Muscle layer of colon (tissue), 2 donors: ENCODE measurements at regions not wholly inside any gene's neighbourhood (a gene's known extent, or its start where the extent isn't known, plus 50 kb on each side); places are given as distances from the start of the nearest gene placed in this dataset.

Experiments
- H3K27ac ChIP-seq: one replicate; pipeline ENCODE4 v1.7.0; 2013; ENCODE audit warnings: low read depth, mild to moderate bottlenecking, low read length, moderate library complexity
- H3K27me3 ChIP-seq, 2 donors: one replicate each; pipeline ENCODE4 v1.7.0; 2013; ENCODE audit warnings: low read length in 2 of 2, mild to moderate bottlenecking in 2 of 2; ENCODE audit not compliant: insufficient read depth in 2 of 2, control insufficient read depth in 1 of 2
- H3K36me3 ChIP-seq: one replicate; pipeline ENCODE4 v1.7.0; 2013; ENCODE audit warnings: mild to moderate bottlenecking, low read length; ENCODE audit not compliant: insufficient read depth
- H3K4me1 ChIP-seq: one replicate; pipeline ENCODE4 v1.7.0; 2013; ENCODE audit warnings: mild to moderate bottlenecking, low read length; ENCODE audit not compliant: insufficient read depth
- H3K4me3 ChIP-seq, 2 donors: one replicate each; pipeline ENCODE4 v1.7.0; 2013; ENCODE audit warnings: low read length in 2 of 2, low read depth in 1 of 2, mild to moderate bottlenecking in 1 of 2, moderate library complexity in 1 of 2
- H3K9ac ChIP-seq: one replicate; pipeline ENCODE4 v1.7.0; 2013; ENCODE audit warnings: low read length
- H3K9me3 ChIP-seq: one replicate; pipeline ENCODE4 v1.7.0; 2013; ENCODE audit warnings: mild to moderate bottlenecking, low read length
- donor health status: abdominal sarcoma.
- donor health status: Adenocarcinoma of cecum.

DNA sequence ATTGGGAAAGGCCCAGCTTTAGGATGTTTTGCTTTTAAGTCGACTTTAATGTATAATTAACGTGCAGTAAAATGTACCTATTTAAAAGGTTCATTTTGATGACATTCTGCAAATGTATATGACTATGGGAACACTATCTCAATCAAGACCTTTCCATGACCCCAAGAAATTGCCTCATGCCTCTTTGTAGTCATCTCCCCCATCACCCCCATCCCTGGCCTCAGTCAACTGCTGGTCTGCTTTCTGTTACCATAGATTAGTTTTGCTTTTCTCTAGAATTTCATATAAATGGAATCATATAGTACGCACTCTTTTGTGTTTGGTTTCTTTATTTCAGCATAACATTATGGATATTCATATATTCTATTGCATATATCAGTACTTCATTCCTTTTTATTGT is 80.7 kb upstream of the C9orf72 start:
- Histone ChIP-seq H3K4me1 (peaks cover 7% of the 10 kb centered on the region), H3K9ac (no peak overlapping the region), H3K27ac (no peak overlapping the region)

DNA sequence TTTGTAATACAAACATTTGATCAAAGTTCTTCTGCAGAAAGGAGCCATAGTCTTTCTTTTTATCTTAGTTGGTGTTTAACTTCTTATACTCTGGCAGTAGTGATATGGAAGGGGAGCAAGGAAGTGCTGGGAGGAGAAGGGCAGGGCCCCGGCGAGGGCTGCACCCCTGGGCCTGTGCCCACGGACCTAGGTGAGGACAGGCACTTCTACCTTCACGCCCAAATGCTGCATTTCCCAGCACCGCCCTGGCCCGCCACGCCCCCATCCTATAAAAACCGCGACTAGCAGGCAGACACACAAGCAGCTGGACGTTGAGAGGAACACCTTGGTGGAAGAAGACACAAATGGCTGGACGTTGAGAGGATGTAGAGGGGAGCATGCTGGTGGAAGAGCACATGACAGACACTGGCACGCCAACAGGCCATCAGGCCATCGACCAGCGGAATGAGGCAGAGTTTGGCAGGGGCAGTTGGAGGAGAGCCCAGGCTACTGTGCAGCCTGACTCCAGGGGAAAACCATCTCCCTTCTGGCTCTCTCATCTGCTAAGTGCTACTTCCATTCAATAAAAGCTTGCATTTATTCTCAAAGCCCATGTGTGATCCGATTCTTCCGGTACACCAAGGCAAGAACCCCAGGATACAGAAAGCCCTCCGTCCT is 81.5 kb upstream of the C9orf72 start:
- H3K9ac ChIP-seq, result no peak overlapping the region
- no peaks in the 10 kb centered on the region for H3K9me3 ChIP-seq
- H3K4me1 ChIP-seq, result peaks cover 7% of the 10 kb centered on the region
- H3K36me3 ChIP-seq, result no peaks in the 10 kb centered on the region
- H3K4me3 ChIP-seq, result no peak overlapping the region
- no peak overlapping the region for H3K27ac ChIP-seq
- no peaks in the 10 kb centered on the region for H3K27me3 ChIP-seq

More for the DNA sequence above, 80.7 kb upstream of the C9orf72 start:
- Histone ChIP-seq H3K9me3 (no peaks in the 10 kb centered on the region), H3K36me3 (no peaks in the 10 kb centered on the region), H3K4me3 (no peak overlapping the region), H3K27me3 (no peaks in the 10 kb centered on the region)

DNA sequence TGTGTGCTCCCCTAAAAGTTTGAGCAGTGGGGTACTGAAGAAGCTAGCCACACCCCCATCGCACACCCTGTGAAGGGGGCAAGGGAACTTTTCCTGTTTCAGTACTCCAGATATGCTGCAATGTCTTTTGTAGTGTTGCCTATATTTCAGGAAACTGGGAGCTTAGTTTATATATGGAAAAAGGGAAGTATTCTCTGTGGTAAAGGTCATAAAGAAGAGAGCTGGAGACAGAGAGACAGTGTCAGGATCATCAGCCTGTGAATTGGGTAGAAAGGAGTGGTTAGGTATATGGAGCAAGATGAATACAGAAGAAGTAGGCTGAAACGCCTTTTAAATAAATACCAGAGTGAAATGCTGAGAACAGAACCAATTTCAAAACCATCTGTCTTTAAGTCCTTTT is 82.2 kb upstream of the C9orf72 start:
- H3K4me1 ChIP-seq, result peaks cover 7% of the 10 kb centered on the region
- H3K27me3 ChIP-seq, result no peaks in the 10 kb centered on the region
- no peaks in the 10 kb centered on the region for H3K9me3 ChIP-seq
- no peaks in the 10 kb centered on the region for H3K36me3 ChIP-seq
- no peak overlapping the region for H3K27ac ChIP-seq
- H3K4me3 ChIP-seq, result no peak overlapping the region
- no peak overlapping the region for H3K9ac ChIP-seq

DNA sequence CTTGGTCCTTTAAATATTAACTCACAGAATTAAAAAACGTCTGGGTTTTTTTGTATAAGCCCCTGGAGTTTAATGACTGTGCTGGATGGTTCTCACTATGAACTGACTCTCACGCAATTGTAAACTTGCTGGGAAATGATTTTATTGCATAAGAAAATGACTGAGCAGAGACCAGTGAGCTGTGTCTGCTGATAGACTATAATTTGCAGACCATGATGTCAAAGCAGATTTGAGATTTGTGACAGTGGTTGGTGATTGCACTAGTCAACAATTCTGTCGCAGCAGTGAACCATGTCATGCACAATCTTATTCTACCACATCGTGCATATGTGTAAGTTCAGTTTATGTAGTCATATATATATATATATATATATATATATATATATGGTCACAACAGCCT is 85.7 kb upstream of the C9orf72 start:
- peaks cover 7% of the 10 kb centered on the region for H3K4me1 ChIP-seq

DNA sequence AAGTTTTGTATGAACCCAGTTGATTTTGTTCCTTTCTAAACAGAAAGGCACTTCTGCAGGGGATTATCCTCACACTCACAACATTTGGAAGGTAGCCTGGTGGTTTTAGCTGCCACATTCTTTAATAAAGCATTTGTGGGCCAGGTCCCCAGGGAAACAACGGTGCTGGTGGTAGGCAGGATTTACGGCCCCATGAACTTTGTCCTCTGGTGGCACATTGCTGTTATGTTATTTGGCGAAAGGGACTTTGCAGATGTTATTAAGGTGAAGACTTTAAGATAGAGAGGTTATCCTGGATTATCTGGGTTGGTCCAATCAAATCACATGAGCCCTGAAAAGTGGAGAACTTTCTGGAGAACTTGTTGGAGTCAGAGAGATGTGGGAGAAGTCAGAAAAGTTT is 86.3 kb upstream of the C9orf72 start:
- Histone ChIP-seq H3K4me1 (peaks cover 7% of the 10 kb centered on the region), H3K4me3 (no peak overlapping the region), H3K27me3 (no peaks in the 10 kb centered on the region), H3K36me3 (no peaks in the 10 kb centered on the region), H3K9ac (no peak overlapping the region), H3K27ac (no peak overlapping the region), H3K9me3 (no peaks in the 10 kb centered on the region)

More for the DNA sequence above, 85.7 kb upstream of the C9orf72 start:
- Histone ChIP-seq H3K9ac (no peak overlapping the region), H3K36me3 (no peaks in the 10 kb centered on the region), H3K27me3 (no peaks in the 10 kb centered on the region), H3K9me3 (no peaks in the 10 kb centered on the region), H3K27ac (no peak overlapping the region), H3K4me3 (no peak overlapping the region)

DNA sequence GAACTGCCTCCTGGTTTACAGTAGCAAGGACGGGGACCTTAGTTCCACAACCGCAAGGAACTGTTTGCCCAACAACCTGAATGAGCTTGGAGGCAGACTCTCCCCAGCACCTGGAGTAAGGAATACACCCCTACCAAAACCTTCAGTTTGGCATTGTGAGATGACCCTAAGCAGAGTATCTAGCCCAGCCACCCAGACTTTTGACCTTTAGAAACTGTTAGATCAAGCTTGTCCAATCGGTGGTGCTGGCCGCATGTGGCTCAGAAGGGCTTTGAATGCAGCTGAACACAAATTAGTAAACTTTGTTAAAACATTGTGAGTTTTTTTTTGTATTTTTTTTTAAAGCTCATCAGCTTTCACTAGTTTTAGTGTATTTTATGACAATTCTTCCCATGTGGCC is 86.9 kb upstream of the C9orf72 start:
- Histone ChIP-seq H3K27me3 (no peaks in the 10 kb centered on the region), H3K9ac (no peak overlapping the region), H3K36me3 (no peaks in the 10 kb centered on the region), H3K27ac (no peak overlapping the region), H3K4me1 (peaks cover 2% of the 10 kb centered on the region), H3K9me3 (no peaks in the 10 kb centered on the region), H3K4me3 (no peak overlapping the region)

DNA sequence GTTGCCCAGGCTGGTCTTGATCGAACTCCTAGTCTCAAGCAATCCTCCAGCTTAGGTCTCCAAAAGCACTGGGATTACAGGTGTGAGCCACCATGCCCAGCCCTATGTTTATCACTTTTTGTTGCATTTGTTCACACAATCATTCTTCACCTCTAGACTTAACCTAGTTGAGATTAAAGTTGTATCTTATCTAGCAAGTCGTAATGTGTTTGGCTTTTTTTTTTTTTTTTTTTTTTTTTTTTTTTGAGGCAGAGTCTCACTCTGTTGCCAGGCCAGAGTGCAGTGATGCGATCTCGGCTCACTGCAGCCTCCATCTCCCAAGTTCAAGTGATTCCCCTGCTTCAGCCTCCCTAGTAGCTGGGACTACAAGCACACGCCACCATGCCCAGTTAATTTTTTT is 90.2 kb upstream of the C9orf72 start:
- no peaks in the 10 kb centered on the region for H3K4me1 ChIP-seq
- H3K9ac ChIP-seq, result no peak overlapping the region
- no peaks in the 10 kb centered on the region for H3K9me3 ChIP-seq
- no peaks in the 10 kb centered on the region for H3K36me3 ChIP-seq
- no peaks in the 10 kb centered on the region for H3K27me3 ChIP-seq
- no peak overlapping the region for H3K4me3 ChIP-seq
- no peak overlapping the region for H3K27ac ChIP-seq

DNA sequence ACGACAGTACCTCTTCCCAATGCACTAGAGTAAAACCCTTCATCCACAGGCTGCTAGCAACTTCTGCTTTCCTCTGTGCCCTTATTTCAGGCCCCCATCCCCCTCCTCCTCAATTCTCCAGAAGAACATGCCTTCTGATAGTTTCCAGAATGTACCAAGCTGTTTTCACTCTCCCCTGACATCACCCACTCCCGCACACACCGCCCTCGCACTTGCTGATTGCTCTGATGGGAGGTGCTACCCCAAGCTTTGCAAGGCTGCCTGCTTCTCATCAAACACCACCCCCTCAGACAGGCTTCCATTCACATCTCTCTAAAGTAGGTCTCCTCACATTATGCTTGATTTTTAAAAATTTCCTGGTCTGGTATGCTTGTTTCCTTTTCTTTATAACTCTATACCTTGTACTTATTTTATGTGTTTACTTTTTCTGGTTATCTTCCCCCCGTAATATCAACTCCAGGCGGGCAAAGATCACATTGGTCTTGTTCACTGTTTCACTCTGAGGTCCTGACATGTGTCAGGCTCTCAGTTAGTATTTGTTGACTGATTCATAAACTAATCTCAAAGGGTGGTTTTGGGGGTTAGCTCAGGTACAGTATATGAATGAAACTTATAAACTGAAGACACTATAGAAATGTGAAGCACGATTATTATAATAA is 91.0 kb upstream of the C9orf72 start:
- no peak overlapping the region for H3K9ac ChIP-seq
- H3K9me3 ChIP-seq, result no peaks in the 10 kb centered on the region
- H3K36me3 ChIP-seq, result no peaks in the 10 kb centered on the region
- H3K4me3 ChIP-seq, result no peak overlapping the region
- H3K4me1 ChIP-seq, result no peaks in the 10 kb centered on the region
- no peaks in the 10 kb centered on the region for H3K27me3 ChIP-seq
- no peak overlapping the region for H3K27ac ChIP-seq

DNA sequence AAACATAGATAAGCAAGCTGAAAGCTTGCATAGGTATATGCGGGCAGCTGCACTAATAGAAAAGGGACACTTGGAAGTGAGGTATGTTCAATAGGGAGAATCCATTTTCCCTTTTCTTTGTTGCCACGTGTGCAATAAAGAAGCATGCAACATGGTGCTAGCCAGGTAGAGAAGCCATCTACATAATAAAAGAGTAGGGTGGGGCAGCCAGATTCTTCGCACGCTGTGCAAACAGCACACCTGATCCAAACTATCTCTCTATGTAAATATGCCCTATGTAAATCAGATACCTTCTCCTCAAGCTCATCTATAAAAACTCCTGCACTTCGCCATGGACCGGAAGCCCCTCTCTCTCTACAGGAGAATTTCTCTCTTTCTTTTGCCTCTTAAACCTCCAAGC is 91.9 kb upstream of the C9orf72 start:
- Histone ChIP-seq H3K36me3 (no peaks in the 10 kb centered on the region), H3K27me3 (no peaks in the 10 kb centered on the region), H3K27ac (no peak overlapping the region), H3K4me3 (no peak overlapping the region), H3K9ac (no peak overlapping the region), H3K4me1 (no peaks in the 10 kb centered on the region), H3K9me3 (no peaks in the 10 kb centered on the region)

DNA sequence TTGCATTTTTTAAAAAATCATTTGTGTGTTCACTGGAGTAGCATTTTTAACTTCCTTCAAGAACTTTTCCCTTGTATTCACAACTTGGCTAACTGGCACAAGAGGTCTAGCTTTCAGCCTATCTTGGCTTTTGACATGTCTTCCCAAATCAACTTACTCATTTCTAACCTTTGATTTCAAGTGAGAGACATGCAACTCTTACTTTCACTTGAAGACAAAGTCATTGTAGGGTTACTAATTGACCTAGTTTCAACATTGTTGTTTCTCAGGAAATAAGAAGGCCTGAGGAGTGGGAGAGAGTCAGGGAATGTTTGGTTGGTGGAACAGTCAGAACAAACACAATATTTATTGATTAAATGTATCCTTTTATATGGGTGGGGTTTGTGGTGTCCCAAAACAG is 95.0 kb upstream of the C9orf72 start:
- Histone ChIP-seq H3K4me1 (no peaks in the 10 kb centered on the region), H3K27me3 (no peaks in the 10 kb centered on the region), H3K9ac (no peak overlapping the region), H3K27ac (no peak overlapping the region), H3K36me3 (no peaks in the 10 kb centered on the region), H3K9me3 (no peaks in the 10 kb centered on the region), H3K4me3 (no peak overlapping the region)

DNA sequence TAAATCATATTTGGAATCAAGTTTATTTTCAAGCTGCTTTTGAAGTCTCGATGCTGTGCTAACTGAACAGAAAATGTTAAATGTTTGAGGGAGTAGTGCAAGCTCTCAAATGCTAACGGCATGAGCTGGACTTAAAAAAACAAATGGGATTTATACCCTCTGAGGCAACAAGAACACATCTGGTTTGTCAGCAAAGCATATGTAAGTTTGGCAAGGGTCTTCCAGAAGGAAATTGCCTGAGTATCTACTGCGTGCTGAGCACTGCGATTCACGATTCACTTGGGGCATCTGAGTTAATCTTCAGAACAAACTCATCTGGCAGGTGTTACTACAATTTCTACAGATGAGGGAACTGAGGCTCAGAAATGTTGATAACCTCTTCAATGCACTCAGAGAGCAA is 98.4 kb upstream of the C9orf72 start:
- Histone ChIP-seq H3K27me3 (no peaks in the 10 kb centered on the region), H3K27ac (no peak overlapping the region), H3K9ac (no peak overlapping the region), H3K4me3 (no peak overlapping the region), H3K9me3 (no peaks in the 10 kb centered on the region), H3K4me1 (no peaks in the 10 kb centered on the region), H3K36me3 (no peaks in the 10 kb centered on the region)

DNA sequence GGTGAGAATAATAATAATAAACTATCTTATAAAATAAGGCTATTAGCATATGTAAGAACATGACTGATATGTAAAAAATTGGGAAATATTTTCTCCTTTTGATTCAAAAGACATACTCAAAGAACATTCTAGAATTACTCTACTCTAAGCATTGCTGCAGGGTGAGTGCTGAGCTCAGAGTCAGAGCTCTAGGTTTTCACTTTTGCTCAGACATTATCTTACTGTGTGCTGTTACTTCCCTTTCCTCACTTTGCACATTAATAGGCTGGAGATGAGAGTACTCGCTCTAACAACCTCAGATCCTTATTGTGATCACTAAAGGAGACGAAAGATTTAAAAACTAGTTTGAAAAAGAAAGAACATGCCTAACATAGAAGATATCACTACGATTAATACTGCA is 99.4 kb upstream of the C9orf72 start:
- H3K4me3 ChIP-seq, result no peak overlapping the region
- H3K4me1 ChIP-seq, result no peaks in the 10 kb centered on the region
- no peaks in the 10 kb centered on the region for H3K36me3 ChIP-seq
- no peaks in the 10 kb centered on the region for H3K27me3 ChIP-seq
- H3K9me3 ChIP-seq, result no peaks in the 10 kb centered on the region
- H3K27ac ChIP-seq, result no peak overlapping the region
- H3K9ac ChIP-seq, result no peak overlapping the region
